ENCODE measurements at regions not wholly inside any gene's neighbourhood (a gene's known extent, or its start where the extent isn't known, plus 50 kb on each side); places are given as distances from the start of the nearest gene placed in this dataset.

DNA sequence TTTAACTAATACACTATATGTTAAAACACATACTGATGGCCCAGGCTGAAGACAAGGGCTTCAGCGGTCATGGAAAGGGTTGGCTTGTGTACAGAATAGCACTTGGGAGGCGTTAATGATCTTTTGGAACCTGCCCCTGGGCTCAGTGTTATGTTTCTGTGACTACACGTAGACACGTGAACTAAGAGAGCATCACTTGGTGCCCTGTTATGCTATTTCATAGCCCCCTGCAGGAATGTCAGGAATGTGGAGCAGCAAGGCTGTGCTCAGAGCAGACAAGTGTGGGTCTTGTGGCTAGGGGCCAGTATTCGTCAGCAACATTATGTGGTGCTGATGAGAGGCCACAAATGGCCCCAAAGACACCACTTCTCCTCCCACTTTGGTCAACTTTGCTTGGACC is 132.4 kb downstream of the MAP3K21 start:
- no peak overlapping the region for H3K4me2 ChIP-seq (ENCODE audit: unreplicated experiment)
- no peaks in the 10 kb centered on the region for H3K27me3 ChIP-seq (replicated peaks; ENCODE audit: insufficient read depth)
- no peaks in the 10 kb centered on the region for H3K36me3 ChIP-seq (ENCODE audit: low read depth)
- no peaks in the 10 kb centered on the region for H3K9me2 ChIP-seq (ENCODE audit: insufficient read depth)
- no peak overlapping the region for H3K9ac ChIP-seq
- H3K27ac ChIP-seq = no peak overlapping the region
- no peak for TF ChIP-seq EZH2 (IDR thresholded peaks at IDR 0.05; ENCODE audit: insufficient read depth, poor library complexity, severe bottlenecking)
- TF ChIP-seq EZH2phosphoT487 (IDR thresholded peaks at IDR 0.05; ENCODE audit: insufficient read depth, low read depth) = no peak
- H3K9me3 ChIP-seq (ENCODE audit: low read depth) = no peaks in the 10 kb centered on the region
- in situ Hi-C loops (cut with MboI) = no loop called here
- H3K4me3 ChIP-seq = no peak overlapping the region
- no peak overlapping the region for H2AFZ ChIP-seq
- no peaks in the 10 kb centered on the region for H3K4me1 ChIP-seq (ENCODE audit: insufficient read depth)
- 30 to 36% methylated on average over 5 of the region's 5 CpGs for WGBS, 2 experiments (ENCODE audit: low coverage in 1 of 2, low lambda C conversion rate in 2 of 2, missing lambda C conversion rate in 2 of 2)
- no peak for DNase-seq
- H3F3A ChIP-seq (ENCODE audit: insufficient read depth) = no peaks in the 10 kb centered on the region
- H3K79me2 ChIP-seq (ENCODE audit: insufficient read depth) = no peaks in the 10 kb centered on the region
- no peaks in the 10 kb centered on the region for H4K20me1 ChIP-seq (ENCODE audit: insufficient read depth)

GRCh38 chr1:233460692-233461091 is 133.2 kb downstream of the MAP3K21 start:
- Histone ChIP-seq H3K9me2 (ENCODE audit: insufficient read depth) (no peaks in the 10 kb centered on the region), H3K4me2 (ENCODE audit: unreplicated experiment) (no peak overlapping the region), H3K27me3 (replicated peaks; ENCODE audit: insufficient read depth) (no peaks in the 10 kb centered on the region), H3F3A (ENCODE audit: insufficient read depth) (no peaks in the 10 kb centered on the region), H3K9me3 (ENCODE audit: low read depth) (no peaks in the 10 kb centered on the region), H3K36me3 (ENCODE audit: low read depth) (no peaks in the 10 kb centered on the region), H3K79me2 (ENCODE audit: insufficient read depth) (no peaks in the 10 kb centered on the region), H3K27ac (no peak overlapping the region), H3K9ac (no peak overlapping the region), H2AFZ (no peak overlapping the region), H3K4me1 (ENCODE audit: insufficient read depth) (no peaks in the 10 kb centered on the region), H3K4me3 (no peak overlapping the region), H4K20me1 (ENCODE audit: insufficient read depth) (no peaks in the 10 kb centered on the region)
- in situ Hi-C loops (cut with MboI) = no loop called here
- no peak for DNase-seq
- no peak for TF ChIP-seq EZH2phosphoT487 (IDR thresholded peaks at IDR 0.05; ENCODE audit: insufficient read depth, low read depth)
- TF ChIP-seq EZH2 (IDR thresholded peaks at IDR 0.05; ENCODE audit: insufficient read depth, poor library complexity, severe bottlenecking) = no peak
- 9 to 21% methylated on average over 4 of the region's 4 CpGs for WGBS, 2 experiments (ENCODE audit: low coverage in 1 of 2, low lambda C conversion rate in 2 of 2, missing lambda C conversion rate in 2 of 2)

- no peaks in the 10 kb centered on the region for H3K36me3 ChIP-seq (ENCODE audit: low read depth)
- H3K9ac ChIP-seq = no peak overlapping the region
- H3K9me3 ChIP-seq (ENCODE audit: low read depth) = no peaks in the 10 kb centered on the region
- no peaks in the 10 kb centered on the region for H3F3A ChIP-seq (ENCODE audit: insufficient read depth)
- H3K4me1 ChIP-seq (ENCODE audit: insufficient read depth) = no peaks in the 10 kb centered on the region
- in situ Hi-C loops (cut with MboI) = no loop called here
- no peaks in the 10 kb centered on the region for H3K79me2 ChIP-seq (ENCODE audit: insufficient read depth)
- H2AFZ ChIP-seq = no peak overlapping the region
- no peaks in the 10 kb centered on the region for H3K9me2 ChIP-seq (ENCODE audit: insufficient read depth)
- H3K4me2 ChIP-seq (ENCODE audit: unreplicated experiment) = no peak overlapping the region
- H4K20me1 ChIP-seq (ENCODE audit: insufficient read depth) = no peaks in the 10 kb centered on the region
- no peaks in the 10 kb centered on the region for H3K27me3 ChIP-seq (replicated peaks; ENCODE audit: insufficient read depth)
- no peak overlapping the region for H3K4me3 ChIP-seq
- TF ChIP-seq EZH2 (IDR thresholded peaks at IDR 0.05; ENCODE audit: insufficient read depth, poor library complexity, severe bottlenecking) = no peak
- TF ChIP-seq EZH2phosphoT487 (IDR thresholded peaks at IDR 0.05; ENCODE audit: insufficient read depth, low read depth) = no peak
- 0 to 7% methylated on average over 1 of the region's 1 CpG for WGBS, 2 experiments (ENCODE audit: low coverage in 1 of 2, low lambda C conversion rate in 2 of 2, missing lambda C conversion rate in 2 of 2)
- no peak overlapping the region for H3K27ac ChIP-seq
- DNase-seq = no peak
Measured at GRCh38 chr1:233461847-233462246, 134.3 kb downstream of the MAP3K21 start.

GRCh38 chr1:233463333-233463732 is 135.8 kb downstream of the MAP3K21 start:
- Histone ChIP-seq H3K4me3 (no peak overlapping the region), H4K20me1 (ENCODE audit: insufficient read depth) (no peaks in the 10 kb centered on the region), H3K9me3 (ENCODE audit: low read depth) (no peaks in the 10 kb centered on the region), H3K27ac (no peak overlapping the region), H3K9ac (no peak overlapping the region), H3K36me3 (ENCODE audit: low read depth) (no peaks in the 10 kb centered on the region), H3F3A (ENCODE audit: insufficient read depth) (no peaks in the 10 kb centered on the region), H3K27me3 (replicated peaks; ENCODE audit: insufficient read depth) (no peaks in the 10 kb centered on the region), H3K79me2 (ENCODE audit: insufficient read depth) (no peaks in the 10 kb centered on the region), H2AFZ (no peak overlapping the region), H3K4me1 (ENCODE audit: insufficient read depth) (no peaks in the 10 kb centered on the region), H3K9me2 (ENCODE audit: insufficient read depth) (no peaks in the 10 kb centered on the region), H3K4me2 (ENCODE audit: unreplicated experiment) (no peak overlapping the region)
- no peak for DNase-seq
- in situ Hi-C loops (cut with MboI) = no loop called here
- WGBS, 2 experiments (ENCODE audit: low coverage in 1 of 2, low lambda C conversion rate in 2 of 2, missing lambda C conversion rate in 2 of 2) = 29 to 30% methylated on average over 3 of the region's 3 CpGs
- TF ChIP-seq EZH2phosphoT487 (IDR thresholded peaks at IDR 0.05; ENCODE audit: insufficient read depth, low read depth) = no peak
- no peak for TF ChIP-seq EZH2 (IDR thresholded peaks at IDR 0.05; ENCODE audit: insufficient read depth, poor library complexity, severe bottlenecking)

DNA sequence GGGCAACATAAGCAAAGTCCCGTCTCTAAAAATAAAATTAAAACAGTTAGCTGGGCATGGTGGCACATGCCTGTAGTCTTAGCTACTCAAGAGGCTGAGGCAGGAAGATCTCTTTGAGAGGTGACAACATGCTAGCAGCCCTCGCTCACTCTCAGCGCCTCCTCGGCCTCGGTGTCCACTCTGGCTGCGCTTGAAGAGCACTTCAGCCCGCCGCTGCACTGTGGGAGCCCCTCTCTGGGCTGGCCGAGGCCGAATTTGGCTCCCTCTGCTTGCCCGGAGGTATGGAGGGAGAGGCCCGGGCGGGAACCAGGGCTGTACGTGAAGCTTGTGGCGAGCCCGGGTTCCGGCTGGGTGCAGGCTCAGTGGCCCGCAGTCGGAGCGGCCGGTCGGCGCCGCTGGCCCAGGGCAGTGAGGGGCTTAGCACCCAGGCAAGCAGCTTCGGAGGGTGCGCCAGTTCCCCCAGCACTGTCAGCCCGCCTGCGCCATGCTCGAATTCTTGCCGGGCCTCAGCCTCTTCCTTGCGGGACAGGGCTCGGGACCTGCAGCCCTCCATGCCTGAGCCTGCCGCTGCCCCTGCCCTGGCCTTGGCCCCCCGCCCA is 138.3 kb downstream of the MAP3K21 start:
- Histone ChIP-seq H3K9me2 (ENCODE audit: insufficient read depth) (no peaks in the 10 kb centered on the region), H3K79me2 (ENCODE audit: insufficient read depth) (no peaks in the 10 kb centered on the region), H2AFZ (no peak overlapping the region), H3K36me3 (ENCODE audit: low read depth) (no peaks in the 10 kb centered on the region), H3K4me1 (ENCODE audit: insufficient read depth) (no peaks in the 10 kb centered on the region), H3K27me3 (replicated peaks; ENCODE audit: insufficient read depth) (no peaks in the 10 kb centered on the region), H3F3A (ENCODE audit: insufficient read depth) (no peaks in the 10 kb centered on the region), H4K20me1 (ENCODE audit: insufficient read depth) (no peaks in the 10 kb centered on the region), H3K9me3 (ENCODE audit: low read depth) (no peaks in the 10 kb centered on the region), H3K9ac (no peak overlapping the region), H3K4me2 (ENCODE audit: unreplicated experiment) (no peak overlapping the region), H3K27ac (no peak overlapping the region), H3K4me3 (no peak overlapping the region)
- DNase-seq = no peak
- in situ Hi-C loops (cut with MboI) = no loop called here
- 68 to 75% methylated on average over 33 to 34 of the region's 34 CpGs for WGBS, 2 experiments (ENCODE audit: low coverage in 1 of 2, low lambda C conversion rate in 2 of 2, missing lambda C conversion rate in 2 of 2)
- TF ChIP-seq EZH2phosphoT487 (IDR thresholded peaks at IDR 0.05; ENCODE audit: insufficient read depth, low read depth) (no peak), EZH2 (IDR thresholded peaks at IDR 0.05; ENCODE audit: insufficient read depth, poor library complexity, severe bottlenecking) (no peak)

All from GM23248 (cell line).